ENCODE measurements at regions not wholly inside any gene's neighbourhood (a gene's known extent, or its start where the extent isn't known, plus 50 kb on each side); places are given as distances from the start of the nearest gene placed in this dataset.
A peak's percentile ranks its signal among the peaks of the same experiment; 100 is the strongest.

DNA sequence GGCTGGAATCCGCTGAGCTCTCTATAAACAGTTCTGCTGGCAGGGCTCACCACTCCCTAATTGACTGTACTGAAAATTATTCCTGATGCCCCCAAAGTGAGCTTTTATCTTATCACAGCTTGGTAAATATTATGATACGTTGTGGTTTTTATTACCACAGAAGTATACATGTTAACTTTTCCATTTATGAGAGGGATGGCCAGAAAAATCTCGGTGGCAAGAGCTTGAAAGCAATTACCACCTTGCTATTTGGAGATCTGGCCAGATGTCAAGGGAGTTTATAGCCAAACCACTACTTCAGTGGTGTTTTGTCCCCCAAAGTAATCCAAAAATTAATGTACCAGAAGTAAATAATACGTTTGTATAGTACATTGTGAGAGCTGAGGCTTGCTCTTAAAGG is 75.4 kb upstream of the RCN1 start:
- Mint-ChIP-seq H3K4me3 (no peak overlapping the region), H3K27me3 (peaks cover 33% of the 10 kb centered on the region), H3K36me3 (ENCODE audit: low read depth) (no peaks in the 10 kb centered on the region), H3K4me1 (ENCODE audit: low read depth) (no peaks in the 10 kb centered on the region), H3K27ac (no peak overlapping the region), H3K9me3 (peaks cover 2% of the 10 kb centered on the region)
- no peak for DNase-seq

DNA sequence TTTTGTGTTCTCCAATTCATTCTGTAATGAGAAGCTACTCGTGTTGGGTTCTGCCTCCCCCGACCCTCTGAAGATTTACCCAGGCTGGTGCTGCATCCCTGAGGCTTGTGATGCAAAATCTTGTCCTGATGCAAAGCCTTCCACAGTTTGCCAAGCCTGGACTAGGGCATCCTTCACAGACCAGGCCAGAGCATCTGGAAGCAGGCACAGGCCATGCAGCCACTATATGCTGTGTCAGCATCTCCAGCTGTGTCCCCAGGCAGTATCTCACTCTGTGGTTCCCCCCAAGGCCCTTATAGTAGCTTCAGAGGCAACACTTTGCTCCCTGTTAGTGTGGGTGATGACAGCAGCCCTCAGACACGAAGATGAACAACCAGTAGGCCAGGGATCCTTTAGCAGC is 77.3 kb upstream of the RCN1 start:
- no peaks in the 10 kb centered on the region for H3K4me1 Mint-ChIP-seq (ENCODE audit: low read depth)
- H3K4me3 Mint-ChIP-seq: no peak overlapping the region
- peaks cover 46% of the 10 kb centered on the region for H3K27me3 Mint-ChIP-seq
- H3K36me3 Mint-ChIP-seq (ENCODE audit: low read depth): no peaks in the 10 kb centered on the region
- no peak overlapping the region for H3K27ac Mint-ChIP-seq
- no peaks in the 10 kb centered on the region for H3K9me3 Mint-ChIP-seq
- no peak for DNase-seq

GRCh38 chr11:32012049-32012448 is 78.8 kb upstream of the RCN1 start:
- Mint-ChIP-seq H3K36me3 (ENCODE audit: low read depth) (no peaks in the 10 kb centered on the region), H3K27me3 (peaks cover 51% of the 10 kb centered on the region)

DNA sequence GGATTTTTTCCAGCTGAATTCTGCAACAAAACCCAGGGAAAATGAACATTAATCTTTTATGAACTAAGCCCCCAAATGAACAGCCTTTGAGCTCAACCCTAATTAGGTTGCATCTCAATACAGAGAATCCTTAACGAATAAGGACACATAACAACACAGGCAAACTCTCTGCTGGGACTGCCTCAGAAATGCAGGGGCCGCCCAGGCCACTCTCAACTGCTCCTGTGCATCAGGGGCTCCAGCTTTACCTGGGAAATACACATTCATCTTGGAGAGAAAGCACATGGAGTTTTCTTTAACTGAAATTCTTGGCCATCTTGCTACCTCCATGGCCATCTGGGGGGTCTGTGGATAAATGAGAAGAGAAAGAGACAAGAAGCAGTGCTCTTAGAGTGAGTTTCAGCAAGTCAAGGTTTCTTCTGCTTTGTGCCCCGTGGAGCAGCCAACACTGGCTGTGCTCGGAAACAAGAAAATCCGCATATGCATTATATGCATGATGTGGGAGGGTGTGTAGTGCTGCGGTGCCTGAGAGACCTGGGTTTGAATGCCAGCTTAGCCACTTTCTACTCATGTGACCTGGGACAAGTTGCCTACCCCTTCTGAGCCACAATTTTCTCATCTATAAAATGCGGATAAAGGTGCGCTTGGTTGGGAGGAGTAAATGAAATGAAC is 81.9 kb upstream of the RCN1 start:
- DNase-seq: no peak
- Mint-ChIP-seq H3K27me3 (peaks cover 47% of the 10 kb centered on the region), H3K9me3 (no peaks in the 10 kb centered on the region), H3K27ac (no peak overlapping the region), H3K36me3 (ENCODE audit: low read depth) (no peaks in the 10 kb centered on the region), H3K4me3 (no peak overlapping the region), H3K4me1 (ENCODE audit: low read depth) (peaks cover 2% of the 10 kb centered on the region)

More at GRCh38 chr11:32012049-32012448, 78.8 kb upstream of the RCN1 start:
- Mint-ChIP-seq H3K4me1 (ENCODE audit: low read depth) (no peaks in the 10 kb centered on the region), H3K9me3 (no peaks in the 10 kb centered on the region), H3K27ac (no peak overlapping the region), H3K4me3 (no peak overlapping the region)
- no peak for DNase-seq

DNA sequence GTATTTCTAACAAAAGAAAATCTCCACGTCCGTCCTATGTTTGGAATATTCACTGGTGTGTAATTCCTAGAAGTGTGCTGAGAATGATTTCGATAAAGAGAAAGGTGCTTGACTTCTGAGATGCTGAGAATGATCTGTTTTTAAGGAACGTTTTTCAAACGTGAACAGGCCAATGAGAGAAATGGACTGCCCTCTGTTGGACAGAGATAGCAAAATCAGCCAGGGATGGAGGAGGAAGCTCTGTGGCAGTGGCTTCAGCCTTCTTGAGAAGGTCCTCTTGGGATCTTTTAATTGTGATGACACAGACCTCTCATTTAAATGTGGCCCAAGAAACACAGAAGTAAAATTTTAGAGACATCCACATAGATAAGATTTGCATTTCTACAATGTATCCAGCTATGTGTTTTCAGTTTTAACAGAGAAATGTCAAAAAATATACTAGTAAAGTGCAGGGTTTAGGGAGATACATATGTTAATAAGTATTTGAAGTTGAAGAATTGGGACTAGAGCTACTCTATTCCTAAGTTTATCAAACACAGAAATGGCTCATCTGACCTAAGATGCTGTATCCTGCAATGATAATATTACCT is 84.0 kb upstream of the RCN1 start:
- no peak for DNase-seq

GRCh38 chr11:32005786-32006416 is 85.0 kb upstream of the RCN1 start:
- Mint-ChIP-seq H3K4me1 (ENCODE audit: low read depth) (peaks cover 2% of the 10 kb centered on the region), H3K4me3 (no peak overlapping the region), H3K9me3 (no peaks in the 10 kb centered on the region), H3K27ac (no peak overlapping the region), H3K36me3 (ENCODE audit: low read depth) (no peaks in the 10 kb centered on the region), H3K27me3 (peaks cover 39% of the 10 kb centered on the region)
- DNase-seq: no peak

More for the DNA sequence above, 84.0 kb upstream of the RCN1 start:
- Mint-ChIP-seq H3K27me3 (peaks cover 42% of the 10 kb centered on the region), H3K27ac (no peak overlapping the region), H3K9me3 (no peaks in the 10 kb centered on the region), H3K4me1 (ENCODE audit: low read depth) (peaks cover 2% of the 10 kb centered on the region), H3K36me3 (ENCODE audit: low read depth) (no peaks in the 10 kb centered on the region), H3K4me3 (no peak overlapping the region)

- no peak for DNase-seq
- Mint-ChIP-seq H3K4me3 (no peak overlapping the region), H3K27ac (no peak overlapping the region), H3K27me3 (peaks cover 21% of the 10 kb centered on the region), H3K36me3 (ENCODE audit: low read depth) (no peaks in the 10 kb centered on the region), H3K4me1 (ENCODE audit: low read depth) (peaks cover 2% of the 10 kb centered on the region), H3K9me3 (no peaks in the 10 kb centered on the region)
Measured at GRCh38 chr11:32003335-32003734, 87.5 kb upstream of the RCN1 start.

DNA sequence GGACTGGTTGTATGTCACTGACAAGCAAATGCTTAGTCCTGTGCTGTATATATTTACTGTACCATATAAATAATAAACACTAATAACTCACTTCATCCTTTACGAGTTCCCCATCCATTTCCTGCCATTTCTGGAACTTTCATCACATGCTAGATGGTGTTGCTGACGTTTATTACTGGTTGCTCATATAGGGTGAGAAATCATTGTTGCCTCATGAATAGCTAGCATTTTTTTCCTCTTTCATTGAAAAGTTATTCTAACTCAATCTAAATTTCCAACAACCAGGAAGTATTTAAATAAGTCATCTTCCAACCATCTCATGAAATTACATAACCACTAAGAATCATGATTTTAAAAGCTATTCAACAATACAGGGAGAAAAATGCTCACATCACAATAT is 88.6 kb upstream of the RCN1 start:
- Mint-ChIP-seq H3K36me3 (ENCODE audit: low read depth) (no peaks in the 10 kb centered on the region), H3K4me1 (ENCODE audit: low read depth) (peaks cover 2% of the 10 kb centered on the region), H3K27ac (no peak overlapping the region), H3K27me3 (peaks cover 18% of the 10 kb centered on the region), H3K4me3 (no peak overlapping the region), H3K9me3 (no peaks in the 10 kb centered on the region)
- no peak for DNase-seq

DNA sequence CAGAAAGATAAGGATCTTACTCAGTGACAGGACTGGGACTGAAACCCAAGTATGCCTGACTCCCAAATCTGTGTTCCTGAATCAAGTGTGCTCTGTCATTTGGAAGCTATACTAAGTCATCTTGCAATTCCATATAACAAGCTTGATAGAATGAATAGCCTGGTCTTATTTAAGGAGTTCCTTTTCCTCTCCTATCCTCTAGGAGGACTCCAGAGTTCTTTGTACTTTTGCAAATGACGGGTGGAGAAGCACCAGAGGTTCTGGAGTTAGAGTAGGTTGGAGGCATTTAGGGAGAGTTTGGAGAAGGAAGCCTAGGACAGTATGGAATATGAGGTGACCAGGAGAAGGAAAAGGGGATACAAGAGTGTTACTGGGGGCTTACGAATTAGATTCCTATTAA is 92.9 kb upstream of the RCN1 start:
- Mint-ChIP-seq H3K4me3 (no peak overlapping the region), H3K36me3 (ENCODE audit: low read depth) (no peaks in the 10 kb centered on the region), H3K4me1 (ENCODE audit: low read depth) (peaks cover 13% of the 10 kb centered on the region), H3K9me3 (no peaks in the 10 kb centered on the region), H3K27me3 (peaks cover 16% of the 10 kb centered on the region), H3K27ac (no peak overlapping the region)
- no peak for DNase-seq

- Mint-ChIP-seq H3K36me3 (ENCODE audit: low read depth) (no peaks in the 10 kb centered on the region), H3K27ac (no peak overlapping the region), H3K27me3 (peaks cover 7% of the 10 kb centered on the region), H3K4me3 (no peak overlapping the region), H3K4me1 (ENCODE audit: low read depth) (peaks cover 13% of the 10 kb centered on the region), H3K9me3 (no peaks in the 10 kb centered on the region)
- DNase-seq: no peak
Measured at GRCh38 chr11:31996159-31996881, 94.6 kb upstream of the RCN1 start.

DNA sequence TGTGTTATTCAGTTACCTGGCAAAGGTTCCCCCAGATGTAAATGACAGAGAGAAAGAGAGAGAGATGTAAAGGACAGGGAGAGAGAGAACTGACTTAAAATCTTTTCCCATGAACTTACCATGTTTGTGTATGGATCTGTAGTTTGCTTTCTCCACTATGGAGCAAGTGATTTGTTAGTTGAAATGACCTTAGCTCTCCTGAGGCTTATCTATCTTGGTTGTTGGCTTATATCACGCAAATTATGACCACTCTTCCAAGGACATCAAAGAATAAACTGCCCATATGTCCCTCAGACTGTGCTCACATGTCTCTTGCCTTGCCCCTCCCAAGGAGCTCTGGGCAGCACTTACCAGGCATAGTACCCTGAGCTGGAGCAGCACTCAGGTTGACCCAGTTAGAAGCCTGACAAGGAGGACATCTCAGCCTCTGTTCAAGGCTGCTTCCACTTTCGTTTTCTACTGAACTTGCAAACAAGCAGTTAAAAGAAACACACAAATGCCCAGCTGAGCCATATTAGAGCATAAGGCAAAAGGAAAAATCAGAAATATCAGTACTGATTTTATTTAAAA is 95.3 kb upstream of the RCN1 start:
- Mint-ChIP-seq H3K27me3 (peaks cover 7% of the 10 kb centered on the region), H3K4me1 (ENCODE audit: low read depth) (peaks cover 13% of the 10 kb centered on the region), H3K27ac (peak overlapping the region; percentile 6), H3K4me3 (peak overlapping the region; percentile 18), H3K36me3 (ENCODE audit: low read depth) (no peaks in the 10 kb centered on the region), H3K9me3 (no peaks in the 10 kb centered on the region)
- no peak for DNase-seq

GRCh38 chr11:31995032-31995431 is 95.8 kb upstream of the RCN1 start:
- H3K4me1 Mint-ChIP-seq (ENCODE audit: low read depth): peaks cover 13% of the 10 kb centered on the region
- H3K27me3 Mint-ChIP-seq: peaks cover 2% of the 10 kb centered on the region
- no peak overlapping the region for H3K27ac Mint-ChIP-seq
- no peaks in the 10 kb centered on the region for H3K36me3 Mint-ChIP-seq (ENCODE audit: low read depth)
- no peak for DNase-seq
- no peak overlapping the region for H3K4me3 Mint-ChIP-seq
- no peaks in the 10 kb centered on the region for H3K9me3 Mint-ChIP-seq

GRCh38 chr11:31987118-31988005 is 103.5 kb upstream of the RCN1 start:
- H3K4me3 Mint-ChIP-seq: no peak overlapping the region
- H3K9me3 Mint-ChIP-seq: no peaks in the 10 kb centered on the region
- no peak for DNase-seq
- H3K27ac Mint-ChIP-seq: no peak overlapping the region
- H3K27me3 Mint-ChIP-seq: peaks cover 45% of the 10 kb centered on the region
- H3K36me3 Mint-ChIP-seq (ENCODE audit: low read depth): no peaks in the 10 kb centered on the region
- H3K4me1 Mint-ChIP-seq (ENCODE audit: low read depth): no peaks in the 10 kb centered on the region
